GM23338 (cell line): ENCODE measurements at regions not wholly inside any gene's neighbourhood (a gene's known extent, or its start where the extent isn't known, plus 50 kb on each side); places are given as distances from the start of the nearest gene placed in this dataset.

Experiments
- CTCF ChIP-seq, 2 experiments: fragments of 200-600 bp in 1 of 2; sonication (generic) in 1 of 2; conservative IDR thresholded peaks; 2 replicates each; pipeline versions ENCODE4 v1.5.1 to v1.6.1; 2016 to 2017; ENCODE audit warnings: antibody characterized with exemption in 2 of 2, low read depth in 2 of 2, mild to moderate bottlenecking in 2 of 2, moderate library complexity in 1 of 2
- POLR2AphosphoS5 ChIP-seq: IDR thresholded peaks from 2 replicates; pipeline ENCODE4 v1.6.1; 2016; ENCODE audit warnings: antibody characterized with exemption, low read depth

GRCh38 chrX:20393944-20394343 is 127.2 kb upstream of the RPS6KA3 start:
- TF ChIP-seq CTCF (conservative IDR thresholded peaks at IDR 0.05; ENCODE audit: low read depth in 2 of 2) = no peak
- TF ChIP-seq POLR2AphosphoS5 = no peak
